ENCODE measurements at regions not wholly inside any gene's neighbourhood (a gene's known extent, or its start where the extent isn't known, plus 50 kb on each side); places are given as distances from the start of the nearest gene placed in this dataset.

DNA sequence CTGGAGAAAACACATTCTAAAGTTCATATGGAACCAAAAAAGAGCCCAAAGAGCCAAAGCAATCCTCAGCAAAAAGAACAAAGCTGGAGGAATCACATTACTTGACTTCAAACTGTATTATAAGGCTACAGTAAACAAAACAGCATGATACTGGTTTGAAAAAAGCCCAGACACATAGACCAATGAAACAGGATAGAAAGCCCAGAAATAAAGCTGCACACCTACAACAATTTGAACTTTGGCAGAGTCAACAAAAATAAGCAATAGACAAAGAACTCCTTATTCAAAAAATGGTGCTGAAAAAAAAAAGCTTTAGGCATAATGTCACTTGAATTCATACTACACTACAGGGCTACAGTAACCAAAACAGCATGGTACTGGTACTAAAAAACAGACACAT is 289.6 kb downstream of the NR4A2 start:
- TF ChIP-seq, protein P1, sequence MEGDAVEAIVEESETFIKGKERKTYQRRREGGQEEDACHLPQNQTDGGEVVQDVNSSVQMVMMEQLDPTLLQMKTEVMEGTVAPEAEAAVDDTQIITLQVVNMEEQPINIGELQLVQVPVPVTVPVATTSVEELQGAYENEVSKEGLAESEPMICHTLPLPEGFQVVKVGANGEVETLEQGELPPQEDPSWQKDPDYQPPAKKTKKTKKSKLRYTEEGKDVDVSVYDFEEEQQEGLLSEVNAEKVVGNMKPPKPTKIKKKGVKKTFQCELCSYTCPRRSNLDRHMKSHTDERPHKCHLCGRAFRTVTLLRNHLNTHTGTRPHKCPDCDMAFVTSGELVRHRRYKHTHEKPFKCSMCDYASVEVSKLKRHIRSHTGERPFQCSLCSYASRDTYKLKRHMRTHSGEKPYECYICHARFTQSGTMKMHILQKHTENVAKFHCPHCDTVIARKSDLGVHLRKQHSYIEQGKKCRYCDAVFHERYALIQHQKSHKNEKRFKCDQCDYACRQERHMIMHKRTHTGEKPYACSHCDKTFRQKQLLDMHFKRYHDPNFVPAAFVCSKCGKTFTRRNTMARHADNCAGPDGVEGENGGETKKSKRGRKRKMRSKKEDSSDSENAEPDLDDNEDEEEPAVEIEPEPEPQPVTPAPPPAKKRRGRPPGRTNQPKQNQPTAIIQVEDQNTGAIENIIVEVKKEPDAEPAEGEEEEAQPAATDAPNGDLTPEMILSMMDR (IDR thresholded peaks at IDR 0.05; ENCODE audit: insufficient read depth, low read length), result no peak
- no peak overlapping the region for H3K4me3 ChIP-seq (ENCODE audit: low read depth, low read length)
- no peak for DNase-seq (ENCODE audit: low read depth)

DNA sequence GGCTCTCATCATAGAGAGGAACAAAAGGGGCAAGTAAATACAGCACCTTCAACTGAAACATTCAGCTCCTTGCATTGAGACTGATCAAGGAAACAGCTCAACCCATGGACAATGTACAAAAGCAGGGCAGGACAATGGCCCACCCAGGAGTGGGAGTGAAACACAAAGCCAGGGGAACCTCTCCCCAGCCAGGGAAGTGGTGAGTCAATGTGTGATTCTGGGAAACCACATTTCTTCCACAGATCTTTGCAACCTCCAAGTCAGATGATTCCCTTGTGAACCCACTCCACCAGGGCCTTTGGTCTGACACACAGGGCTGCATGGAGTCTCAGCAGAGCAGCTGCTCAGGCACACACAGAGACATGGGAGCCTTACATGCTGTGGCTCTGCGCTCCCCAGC is 294.5 kb downstream of the NR4A2 start:
- peak; percentile 62 for DNase-seq (ENCODE audit: low read depth)
- TF ChIP-seq, protein P1 (IDR thresholded peaks at IDR 0.05; ENCODE audit: insufficient read depth, low read length), result no peak
- H3K4me3 ChIP-seq (ENCODE audit: low read depth, low read length), result no peak overlapping the region

DNA sequence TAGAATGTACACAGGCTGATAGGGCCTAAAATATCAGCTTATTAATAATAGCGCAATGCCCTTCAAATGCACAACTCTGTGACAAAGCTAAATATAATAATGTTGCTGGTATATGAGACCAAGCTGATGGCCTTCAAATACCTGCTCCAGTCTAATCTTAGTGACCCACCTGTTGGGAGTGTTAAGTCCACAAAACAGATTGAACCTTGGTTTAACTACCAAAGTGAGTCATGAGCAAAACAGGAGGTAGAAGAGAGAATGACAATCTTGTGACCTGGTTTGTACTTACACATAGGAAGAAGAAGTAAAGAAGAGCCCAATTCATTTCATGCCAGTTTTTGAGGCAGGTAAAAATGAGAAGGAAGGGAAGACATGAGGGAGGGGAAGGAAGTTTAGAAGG is 295.0 kb downstream of the NR4A2 start:
- TF ChIP-seq, protein P1 (IDR thresholded peaks at IDR 0.05; ENCODE audit: insufficient read depth, low read length), result no peak
- no peak for DNase-seq (ENCODE audit: low read depth)
- H3K4me3 ChIP-seq (ENCODE audit: low read depth, low read length), result no peak overlapping the region

DNA sequence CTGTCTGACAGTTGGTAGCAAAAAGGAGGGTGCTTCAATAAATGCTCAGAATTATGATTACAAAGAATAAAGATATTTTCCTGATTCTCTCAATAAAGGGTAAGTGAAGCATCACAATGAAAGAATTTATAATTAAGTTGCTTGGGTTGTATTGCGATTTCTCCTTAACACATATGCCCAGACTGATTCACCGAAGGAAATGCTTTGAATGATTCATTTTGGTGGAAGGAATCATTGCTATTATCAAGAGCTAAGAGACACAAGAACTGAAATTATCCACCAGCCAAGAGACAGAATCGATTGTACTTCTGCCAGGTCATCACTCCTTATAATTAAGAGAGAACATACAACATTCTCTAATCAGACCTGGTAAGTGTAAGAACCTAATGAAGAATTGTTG is 301.4 kb downstream of the NR4A2 start:
- TF ChIP-seq, protein P1 (IDR thresholded peaks at IDR 0.05; ENCODE audit: insufficient read depth, low read length), result no peak
- H3K4me3 ChIP-seq (ENCODE audit: low read depth, low read length), result no peak overlapping the region
- no peak for DNase-seq (ENCODE audit: low read depth)

DNA sequence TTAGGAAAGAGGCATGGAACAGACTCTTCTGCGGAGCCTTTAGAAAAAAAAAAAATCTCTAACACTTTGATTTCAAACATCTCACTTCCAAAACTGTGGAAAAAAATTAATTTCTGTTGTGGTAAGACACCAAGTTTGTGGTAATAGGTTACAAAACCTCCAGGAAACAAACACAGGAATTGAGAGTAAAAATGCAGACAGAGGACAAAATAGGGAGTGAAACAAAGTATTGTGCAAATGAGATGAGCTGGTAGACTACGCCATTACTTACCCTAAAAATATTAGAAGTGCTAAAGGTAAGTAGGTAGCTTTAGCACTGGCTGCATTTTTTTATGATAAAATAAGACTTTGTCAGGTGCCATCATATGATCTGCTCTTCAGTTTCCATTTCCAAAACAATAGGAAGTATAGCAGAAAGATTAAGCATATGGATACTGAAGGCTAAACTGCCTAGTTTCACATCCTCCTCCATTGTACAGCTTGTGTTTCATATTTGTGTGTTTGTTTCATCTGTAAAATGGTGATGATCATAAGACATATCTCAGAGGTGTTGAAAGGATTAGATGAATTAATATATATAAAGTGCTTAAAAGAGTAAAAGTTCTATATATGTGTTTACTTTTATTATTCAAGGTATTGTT is 309.2 kb downstream of the NR4A2 start:
- no peak overlapping the region for H3K4me3 ChIP-seq (ENCODE audit: low read depth, low read length)
- DNase-seq (ENCODE audit: low read depth), result no peak
- TF ChIP-seq, protein P1 (IDR thresholded peaks at IDR 0.05; ENCODE audit: insufficient read depth, low read length), result no peak

DNA sequence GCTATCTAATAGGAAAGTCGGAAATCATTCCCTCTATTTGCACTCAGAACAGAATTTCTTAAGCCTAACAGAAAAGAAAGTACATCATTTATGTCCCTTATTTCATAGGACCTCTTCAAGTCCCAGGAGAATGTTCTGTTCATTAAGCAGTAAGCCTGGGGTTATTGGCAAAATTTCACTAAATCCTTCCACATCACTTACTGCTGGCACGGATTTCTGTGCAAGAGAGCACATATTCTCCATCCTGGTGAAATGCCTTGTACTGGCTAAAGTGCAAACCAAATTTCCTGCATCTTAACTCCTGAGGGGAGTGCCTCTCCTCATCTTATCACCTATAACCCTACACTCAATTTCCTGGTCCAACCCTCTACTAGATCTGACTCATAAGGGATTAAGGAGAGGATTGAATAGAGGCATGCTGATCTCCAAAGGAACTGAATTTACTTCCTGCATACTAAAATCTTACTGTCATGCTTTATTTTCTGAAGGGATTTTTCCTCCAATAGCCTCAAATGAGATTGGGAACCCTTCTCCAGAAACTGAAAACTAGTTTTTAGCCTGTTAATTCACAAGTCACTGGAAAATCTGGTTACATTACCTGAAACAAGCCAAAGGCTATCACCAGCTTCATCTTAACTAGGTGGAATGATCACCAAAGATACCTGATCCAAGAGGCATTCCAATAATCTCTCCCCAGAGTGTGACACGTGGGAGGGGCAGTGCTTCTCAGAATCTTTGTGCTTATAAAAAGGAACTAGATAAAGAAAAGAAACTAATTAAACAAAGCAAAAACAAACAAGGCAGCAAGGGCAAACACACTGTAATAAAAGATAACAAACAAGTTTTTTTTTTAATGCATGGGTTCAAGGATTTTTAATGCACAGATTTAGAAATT is 311.1 kb downstream of the NR4A2 start:
- no peak overlapping the region for H3K4me3 ChIP-seq (ENCODE audit: low read depth, low read length)
- DNase-seq (ENCODE audit: low read depth), result peak; percentile 12
- TF ChIP-seq, protein P1 (IDR thresholded peaks at IDR 0.05; ENCODE audit: insufficient read depth, low read length), result no peak
